ENCODE measurements at regions not wholly inside any gene's neighbourhood (a gene's known extent, or its start where the extent isn't known, plus 50 kb on each side); places are given as distances from the start of the nearest gene placed in this dataset.

DNA sequence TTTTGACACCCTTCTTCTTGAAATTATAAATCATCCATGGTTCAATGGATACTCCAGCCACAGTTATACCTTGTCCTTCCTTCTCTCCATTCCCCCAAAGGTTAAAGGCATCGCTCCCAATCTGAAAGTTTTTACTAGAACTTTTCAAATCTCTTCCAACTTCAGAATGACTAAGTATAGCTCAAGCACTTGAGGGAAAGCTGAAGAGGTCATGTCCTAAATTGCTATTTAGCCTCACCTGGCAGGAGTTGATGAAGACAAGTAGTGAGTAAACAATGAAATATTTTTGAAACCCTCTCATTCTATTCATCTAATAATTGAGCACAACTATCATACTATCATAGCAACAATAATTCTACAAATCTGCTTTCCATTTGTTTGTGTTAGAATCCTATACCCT, 167.8 kb downstream of the HNMT start:
- H3K27ac ChIP-seq (ENCODE audit: insufficient read length, low read depth, low read length), result no peak overlapping the region
- no peak overlapping the region for H2BK15ac ChIP-seq (ENCODE audit: low read depth, low read length)
- no peak overlapping the region for H2BK20ac ChIP-seq (ENCODE audit: low read depth, low read length, poor library complexity, severe bottlenecking)
- no peak overlapping the region for H4K5ac ChIP-seq (ENCODE audit: insufficient read length, low read depth, low read length)
- no peak overlapping the region for H4K8ac ChIP-seq (replicated peaks; ENCODE audit: insufficient read length, low read depth, low read length)
- no peaks in the 10 kb centered on the region for H4K20me1 ChIP-seq (ENCODE audit: control insufficient read depth, insufficient read depth, insufficient read length)
- H3K79me1 ChIP-seq (ENCODE audit: insufficient read depth, low read depth, low read length, poor library complexity, severe bottlenecking), result no peaks in the 10 kb centered on the region
- H3K9me3 ChIP-seq (ENCODE audit: control insufficient read depth, low read depth, low read length), result no peaks in the 10 kb centered on the region
- Mint-ChIP-seq H3K4me1 (peaks cover 23 to 32% of the 10 kb centered on the region in 2 experiments), H3K27ac (no peak overlapping the region; a peak in 1 of 7 replicates), H3K36me3 (ENCODE audit: insufficient read depth in 1 of 3, low read depth in 3 of 3) (no peaks in the 10 kb centered on the region), H3K27me3 (ENCODE audit: low read depth) (no peaks in the 10 kb centered on the region), H3K9me3 (no peaks in the 10 kb centered on the region), H3K4me3 (no peak overlapping the region)
- H3K56ac ChIP-seq (ENCODE audit: insufficient read length, low read depth, low read length), result no peak overlapping the region
- H3K9ac ChIP-seq (ENCODE audit: extremely low read depth, insufficient read length, low read length), result no peak overlapping the region
- no peak overlapping the region for H4K91ac ChIP-seq (ENCODE audit: insufficient read length, low read depth, low read length)
- TF ChIP-seq, protein P1, sequence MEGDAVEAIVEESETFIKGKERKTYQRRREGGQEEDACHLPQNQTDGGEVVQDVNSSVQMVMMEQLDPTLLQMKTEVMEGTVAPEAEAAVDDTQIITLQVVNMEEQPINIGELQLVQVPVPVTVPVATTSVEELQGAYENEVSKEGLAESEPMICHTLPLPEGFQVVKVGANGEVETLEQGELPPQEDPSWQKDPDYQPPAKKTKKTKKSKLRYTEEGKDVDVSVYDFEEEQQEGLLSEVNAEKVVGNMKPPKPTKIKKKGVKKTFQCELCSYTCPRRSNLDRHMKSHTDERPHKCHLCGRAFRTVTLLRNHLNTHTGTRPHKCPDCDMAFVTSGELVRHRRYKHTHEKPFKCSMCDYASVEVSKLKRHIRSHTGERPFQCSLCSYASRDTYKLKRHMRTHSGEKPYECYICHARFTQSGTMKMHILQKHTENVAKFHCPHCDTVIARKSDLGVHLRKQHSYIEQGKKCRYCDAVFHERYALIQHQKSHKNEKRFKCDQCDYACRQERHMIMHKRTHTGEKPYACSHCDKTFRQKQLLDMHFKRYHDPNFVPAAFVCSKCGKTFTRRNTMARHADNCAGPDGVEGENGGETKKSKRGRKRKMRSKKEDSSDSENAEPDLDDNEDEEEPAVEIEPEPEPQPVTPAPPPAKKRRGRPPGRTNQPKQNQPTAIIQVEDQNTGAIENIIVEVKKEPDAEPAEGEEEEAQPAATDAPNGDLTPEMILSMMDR (conservative IDR thresholded peaks at IDR 0.05), result no peak
- no peak overlapping the region for H2AFZ ChIP-seq (ENCODE audit: low read length)
- no peaks in the 10 kb centered on the region for H3K79me2 ChIP-seq (ENCODE audit: insufficient read depth, low read length)
- H3T11ph ChIP-seq (ENCODE audit: low read length), result no peak overlapping the region
- H2BK120ac ChIP-seq (ENCODE audit: low read depth, low read length, poor library complexity, severe bottlenecking), result no peak overlapping the region
- H3K4me2 ChIP-seq (ENCODE audit: insufficient read depth, insufficient read length, low read length), result no peak overlapping the region
- no peak overlapping the region for H2AK5ac ChIP-seq (ENCODE audit: insufficient read length, low read length)
- no peak overlapping the region for H3K4ac ChIP-seq (ENCODE audit: low read depth, low read length)
- H3K27me3 ChIP-seq (ENCODE audit: insufficient read depth, low read length), result no peaks in the 10 kb centered on the region
- H3K4me1 ChIP-seq (ENCODE audit: insufficient read depth, low read length), result no peaks in the 10 kb centered on the region; the same call in none of the 2 replicates
- H2BK5ac ChIP-seq (ENCODE audit: insufficient read length, low read length), result no peak overlapping the region
- H3K14ac ChIP-seq (ENCODE audit: insufficient read depth, low read length), result no peak overlapping the region
- no peaks in the 10 kb centered on the region for H3K23me2 ChIP-seq (ENCODE audit: insufficient read length, low read depth, low read length, poor library complexity, severe bottlenecking)
- H3K18ac ChIP-seq (ENCODE audit: insufficient read length, low read depth, low read length), result no peak overlapping the region
- DNase-seq, result no peak
- no peak overlapping the region for H3K23ac ChIP-seq (ENCODE audit: insufficient read length, low read depth, low read length)
- WGBS (ENCODE audit: extremely low coverage, insufficient read length, low lambda C conversion rate), result no CpG with 5 or more reads among the region's 1 CpG
- H2BK12ac ChIP-seq (ENCODE audit: insufficient read length, low read depth, low read length), result no peak overlapping the region

Data from H9 (cell line).